ENCODE measurements at regions not wholly inside any gene's neighbourhood (a gene's known extent, or its start where the extent isn't known, plus 50 kb on each side); places are given as distances from the start of the nearest gene placed in this dataset.

- DNase-seq, result no peak
Observed at GRCh38 chr10:83037653-83038052, 1101.7 kb upstream of the GHITM start.

GRCh38 chr10:83038631-83039030 lies 1100.7 kb upstream of the GHITM start:
- DNase-seq, result no peak

GRCh38 chr10:83045731-83046130 lies 1093.6 kb upstream of the GHITM start:
- DNase-seq, result no peak

GRCh38 chr10:83050815-83051214 lies 1088.5 kb upstream of the GHITM start:
- no peak for DNase-seq

- no peak for DNase-seq
Observed at GRCh38 chr10:83062871-83063270, 1076.4 kb upstream of the GHITM start.

- no peak for DNase-seq
Observed at GRCh38 chr10:83073472-83073871, 1065.8 kb upstream of the GHITM start.

GRCh38 chr10:83075016-83075814 lies 1064.1 kb upstream of the GHITM start:
- DNase-seq, result peak; percentile 62

GRCh38 chr10:83075815-83076355 lies 1063.4 kb upstream of the GHITM start:
- DNase-seq, result no peak

- DNase-seq, result no peak
Observed at GRCh38 chr10:83076443-83076842, 1062.9 kb upstream of the GHITM start.

GRCh38 chr10:83078160-83078559 lies 1061.1 kb upstream of the GHITM start:
- no peak for DNase-seq

- DNase-seq, result no peak
Observed at GRCh38 chr10:83078645-83079044, 1060.7 kb upstream of the GHITM start.

GRCh38 chr10:83083831-83084230 lies 1055.5 kb upstream of the GHITM start:
- DNase-seq, result no peak

- DNase-seq, result no peak
Observed at GRCh38 chr10:83089335-83089734, 1050.0 kb upstream of the GHITM start.

- DNase-seq, result no peak
Observed at GRCh38 chr10:83104616-83105015, 1034.7 kb upstream of the GHITM start.

- DNase-seq, result no peak
Observed at GRCh38 chr10:83108565-83109333, 1030.6 kb upstream of the GHITM start.

GRCh38 chr10:83119346-83119745 lies 1020.0 kb upstream of the GHITM start:
- DNase-seq, result peak; percentile 21

GRCh38 chr10:83122336-83122735 lies 1017.0 kb upstream of the GHITM start:
- no peak for DNase-seq

- DNase-seq, result no peak
Observed at GRCh38 chr10:83127942-83128575, 1011.2 kb upstream of the GHITM start.

GRCh38 chr10:83140811-83141210 lies 998.5 kb upstream of the GHITM start:
- DNase-seq, result no peak

GRCh38 chr10:83142074-83142563 lies 997.2 kb upstream of the GHITM start:
- DNase-seq, result no peak

- no peak for DNase-seq
Observed at GRCh38 chr10:83144461-83144860, 994.8 kb upstream of the GHITM start.

- no peak for DNase-seq
Observed at GRCh38 chr10:83153714-83154113, 985.6 kb upstream of the GHITM start.

- no peak for DNase-seq
Observed at GRCh38 chr10:83164156-83164555, 975.2 kb upstream of the GHITM start.

Measured in NCI-H446 treated with DMSO at 0.1 percent for 48 hours (cell line).